NB4 (cell line): ENCODE measurements at regions not wholly inside any gene's neighbourhood (a gene's known extent, or its start where the extent isn't known, plus 50 kb on each side); places are given as distances from the start of the nearest gene placed in this dataset.
"Not testable (repeated sequence)": the region's sequence is repeated elsewhere in the genome, so short reads cannot be mapped to it uniquely, and the experiment has no call there.

Source experiments
- DNase-seq: peaks from one replicate; pipeline ENCODE4 v3.0.0; 2010; ENCODE audit warnings: low read depth
- H3K4me3 ChIP-seq: one replicate; pipeline ENCODE4 v1.5.1; 2011; ENCODE audit warnings: mild to moderate bottlenecking, low read depth, low read length, moderate library complexity
- MYC ChIP-seq: IDR thresholded peaks from 2 replicates; pipeline ENCODE4 v1.6.1; 2011; ENCODE audit warnings: low read depth, low read length
- POLR2A ChIP-seq: IDR thresholded peaks from 2 replicates; pipeline ENCODE4 v1.6.1; 2011; ENCODE audit warnings: mild to moderate bottlenecking; ENCODE audit not compliant: insufficient read length; ENCODE audit errors: extremely low read depth
- TF ChIP-seq, protein P1 (sequence below): IDR thresholded peaks from one replicate; pipeline ENCODE4 v1.5.1; 2012; ENCODE audit warnings: low read depth, low read length
- TF ChIP-seq, protein P2 (sequence below): IDR thresholded peaks from 2 replicates; pipeline ENCODE4 v1.6.1; 2011; ENCODE audit warnings: low read depth, low read length

DNA sequence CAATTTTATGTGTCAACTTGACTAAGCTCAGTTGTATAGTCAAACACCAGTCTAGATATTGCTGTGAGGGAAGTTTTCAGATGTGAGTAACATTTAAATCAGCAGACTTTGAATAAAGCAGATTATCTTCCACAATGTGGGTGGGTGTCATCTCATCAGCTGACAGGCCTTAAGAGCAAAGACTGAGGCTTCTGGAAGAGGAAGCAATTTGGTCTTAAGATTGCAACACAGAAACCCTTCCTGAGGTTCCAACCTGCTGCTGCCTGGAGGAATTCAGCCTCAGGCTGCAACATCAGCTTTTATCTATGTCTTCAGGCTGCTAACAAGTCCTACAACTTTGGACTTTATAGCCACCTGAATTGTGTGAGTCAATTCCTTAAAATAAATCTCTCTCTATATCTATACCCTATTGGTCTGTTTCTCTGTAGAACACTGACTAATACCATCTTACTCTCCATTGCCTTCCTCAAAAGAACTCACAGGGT lies 277.2 kb upstream of the PLET1 start:
- DNase-seq, result peak; percentile 35
- TF ChIP-seq, protein P1, sequence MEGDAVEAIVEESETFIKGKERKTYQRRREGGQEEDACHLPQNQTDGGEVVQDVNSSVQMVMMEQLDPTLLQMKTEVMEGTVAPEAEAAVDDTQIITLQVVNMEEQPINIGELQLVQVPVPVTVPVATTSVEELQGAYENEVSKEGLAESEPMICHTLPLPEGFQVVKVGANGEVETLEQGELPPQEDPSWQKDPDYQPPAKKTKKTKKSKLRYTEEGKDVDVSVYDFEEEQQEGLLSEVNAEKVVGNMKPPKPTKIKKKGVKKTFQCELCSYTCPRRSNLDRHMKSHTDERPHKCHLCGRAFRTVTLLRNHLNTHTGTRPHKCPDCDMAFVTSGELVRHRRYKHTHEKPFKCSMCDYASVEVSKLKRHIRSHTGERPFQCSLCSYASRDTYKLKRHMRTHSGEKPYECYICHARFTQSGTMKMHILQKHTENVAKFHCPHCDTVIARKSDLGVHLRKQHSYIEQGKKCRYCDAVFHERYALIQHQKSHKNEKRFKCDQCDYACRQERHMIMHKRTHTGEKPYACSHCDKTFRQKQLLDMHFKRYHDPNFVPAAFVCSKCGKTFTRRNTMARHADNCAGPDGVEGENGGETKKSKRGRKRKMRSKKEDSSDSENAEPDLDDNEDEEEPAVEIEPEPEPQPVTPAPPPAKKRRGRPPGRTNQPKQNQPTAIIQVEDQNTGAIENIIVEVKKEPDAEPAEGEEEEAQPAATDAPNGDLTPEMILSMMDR, result no peak
- TF ChIP-seq, protein P2, sequence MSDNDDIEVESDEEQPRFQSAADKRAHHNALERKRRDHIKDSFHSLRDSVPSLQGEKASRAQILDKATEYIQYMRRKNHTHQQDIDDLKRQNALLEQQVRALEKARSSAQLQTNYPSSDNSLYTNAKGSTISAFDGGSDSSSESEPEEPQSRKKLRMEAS, result no peak
- TF ChIP-seq MYC, result no peak
- no peak overlapping the region for H3K4me3 ChIP-seq

DNA sequence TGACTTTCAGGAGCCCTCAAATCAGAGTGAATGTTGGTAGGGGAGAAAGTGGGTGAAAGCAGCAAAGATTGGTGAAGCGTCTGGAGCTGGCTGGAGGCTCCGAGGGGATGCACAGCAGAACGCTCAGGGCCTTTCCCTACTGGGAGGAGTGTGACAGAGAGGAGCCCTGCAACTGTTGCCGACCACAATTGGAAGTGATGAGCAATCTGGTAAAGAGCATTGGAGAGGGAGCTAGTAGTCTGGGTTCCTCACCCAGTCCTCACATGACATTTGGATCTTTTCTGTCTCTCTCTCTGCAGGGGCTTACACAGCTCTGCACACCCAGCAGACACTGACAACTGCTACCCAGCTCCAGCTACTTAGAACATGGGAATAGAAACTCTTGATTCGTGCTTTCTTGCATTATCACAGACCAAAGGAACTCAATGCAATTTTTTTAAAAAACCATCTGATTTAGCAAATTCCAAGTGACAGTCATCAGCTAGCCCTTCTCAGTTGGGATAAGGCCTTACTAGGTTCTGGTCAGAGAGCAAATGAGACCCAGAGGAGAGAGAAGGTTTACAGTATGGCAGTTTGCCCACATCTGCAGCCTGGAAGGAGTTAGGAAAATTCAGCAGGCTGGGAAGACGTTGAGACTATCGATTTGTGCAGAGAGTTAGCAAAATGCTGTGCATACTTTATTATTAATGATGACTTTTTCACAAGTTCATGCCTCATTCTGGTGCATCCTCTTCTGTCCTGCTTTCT lies 278.0 kb upstream of the PLET1 start:
- TF ChIP-seq, protein P2, result no peak
- no peak overlapping the region for H3K4me3 ChIP-seq
- DNase-seq, result no peak

DNA sequence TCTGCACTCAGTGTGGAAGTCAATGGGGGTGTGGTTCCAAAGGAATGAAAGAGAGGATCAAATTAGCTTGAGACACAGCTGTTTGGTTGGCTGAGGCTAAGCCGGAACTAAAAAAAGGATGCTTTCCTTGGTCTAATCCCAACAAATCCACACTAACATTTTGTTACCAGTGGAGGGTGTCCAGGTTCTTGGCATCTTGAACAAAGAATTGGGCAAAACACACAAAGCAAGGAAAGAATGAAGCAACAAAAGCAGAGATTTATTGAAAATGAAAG lies 278.6 kb upstream of the PLET1 start:
- not testable (repeated sequence) for DNase-seq, H3K4me3 ChIP-seq

DNA sequence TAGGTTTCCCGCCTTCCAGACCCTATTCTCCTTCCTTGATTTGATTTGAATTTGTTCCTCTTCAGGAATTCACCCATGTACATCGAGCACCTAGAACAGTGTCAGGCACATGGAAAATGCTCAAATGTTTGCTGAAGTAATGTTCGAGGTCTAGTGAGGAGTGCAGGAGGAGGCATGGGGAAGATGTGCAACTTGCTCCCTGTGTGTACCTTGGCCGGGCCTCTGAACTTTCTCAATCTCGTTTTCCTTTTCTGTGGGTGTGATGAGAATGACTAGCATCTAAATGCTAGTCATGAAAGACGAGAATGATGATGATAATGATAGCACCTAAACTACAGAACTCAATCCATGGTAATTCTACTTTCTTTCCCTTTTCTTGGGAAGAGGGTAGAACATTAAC lies 279.1 kb upstream of the PLET1 start:
- no peak for DNase-seq
- H3K4me3 ChIP-seq, result no peak overlapping the region
- TF ChIP-seq, protein P1, result no peak
- no peak for TF ChIP-seq POLR2A
- TF ChIP-seq MYC, result no peak
- TF ChIP-seq, protein P2, result no peak

DNA sequence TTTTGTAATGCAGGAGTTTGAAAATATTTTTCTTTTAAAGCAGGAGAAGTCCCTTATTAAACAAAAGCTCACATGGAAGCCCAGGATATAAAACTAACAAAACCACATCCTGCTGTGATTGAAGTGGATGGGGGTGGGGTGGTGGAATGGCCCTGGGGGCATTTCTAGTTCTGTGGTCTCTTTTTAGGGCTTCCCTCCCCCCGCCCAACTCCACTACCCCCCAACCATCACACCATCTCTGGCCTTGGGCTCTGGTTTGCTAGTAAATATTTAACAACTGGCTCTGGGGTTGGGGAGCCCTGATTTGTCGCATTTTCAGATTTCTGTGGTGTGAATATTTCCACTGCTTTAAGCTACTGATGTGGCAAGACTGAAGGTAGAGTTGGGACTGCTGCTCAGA lies 279.6 kb upstream of the PLET1 start:
- H3K4me3 ChIP-seq, result no peak overlapping the region
- DNase-seq, result no peak
- TF ChIP-seq, protein P2, result no peak
- TF ChIP-seq POLR2A, result no peak
- TF ChIP-seq MYC, result no peak

DNA sequence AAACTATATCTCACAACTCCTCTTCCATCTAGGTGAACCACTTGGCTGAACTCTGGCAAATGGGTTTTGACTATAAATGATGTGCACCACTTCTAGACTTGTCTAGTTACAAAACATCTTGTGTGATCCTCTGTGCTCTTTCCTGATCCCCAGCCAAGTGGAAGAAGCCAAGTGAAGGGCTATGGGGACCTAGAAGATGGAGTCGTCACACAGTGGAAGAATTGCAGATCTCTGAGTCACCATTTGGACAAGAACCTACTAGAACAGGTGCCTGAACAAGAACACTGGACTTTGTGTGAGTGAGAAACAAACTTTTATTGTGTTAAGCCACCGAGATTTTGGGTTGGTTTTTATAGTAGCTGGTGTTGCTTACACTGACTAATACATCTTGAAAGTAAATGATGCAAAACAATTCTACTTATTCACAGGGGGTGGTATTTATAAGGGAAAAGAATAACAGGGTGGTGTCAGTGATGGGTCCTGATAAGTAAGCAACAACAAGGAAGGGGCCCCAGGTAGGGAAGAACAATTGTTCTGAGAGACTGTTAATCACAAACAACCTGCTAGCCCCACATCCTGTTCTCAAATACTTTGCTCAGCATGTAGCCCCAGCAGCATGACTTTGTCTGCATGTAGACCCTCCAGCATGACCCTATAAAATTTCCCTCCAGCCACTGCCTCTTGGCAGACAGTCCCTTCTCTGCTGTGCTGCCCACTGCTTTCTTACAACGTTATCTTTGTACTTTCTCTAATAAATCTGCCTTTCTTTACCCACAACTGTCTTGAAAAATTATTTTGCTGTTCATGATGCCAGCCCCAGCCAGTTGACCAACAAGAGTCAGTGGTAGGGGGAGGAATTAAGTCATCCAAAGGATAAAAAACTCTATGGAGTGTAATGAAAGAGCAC lies 280.7 kb upstream of the PLET1 start:
- TF ChIP-seq, protein P1, result no peak
- TF ChIP-seq, protein P2, result no peak
- TF ChIP-seq MYC, result no peak
- no peak for TF ChIP-seq POLR2A
- no peak for DNase-seq
- H3K4me3 ChIP-seq, result no peak overlapping the region

DNA sequence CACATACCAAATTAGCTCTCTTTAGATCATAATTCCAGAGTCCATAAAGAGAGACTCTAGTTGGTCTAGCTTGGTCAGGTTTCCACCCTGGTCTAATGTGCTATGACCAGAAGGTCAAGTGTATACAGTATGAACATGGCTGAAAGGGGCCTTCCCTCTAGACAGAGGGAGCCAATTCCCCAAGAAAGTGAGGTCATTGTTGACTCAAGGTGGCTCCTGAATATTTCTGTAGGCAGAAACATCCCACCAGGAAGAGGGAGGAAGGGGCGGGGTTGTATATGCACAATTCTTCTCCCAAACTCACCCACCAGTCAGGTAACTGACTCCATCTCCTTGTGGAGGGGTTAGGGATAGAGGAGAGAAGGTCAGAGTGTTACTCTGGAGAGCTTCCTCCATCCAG lies 281.8 kb upstream of the PLET1 start:
- no peak for DNase-seq
- no peak overlapping the region for H3K4me3 ChIP-seq
- TF ChIP-seq, protein P1, result no peak
- TF ChIP-seq MYC, result no peak
- TF ChIP-seq, protein P2, result no peak
